GM12864 (cell line): ENCODE measurements at regions not wholly inside any gene's neighbourhood (a gene's known extent, or its start where the extent isn't known, plus 50 kb on each side); places are given as distances from the start of the nearest gene placed in this dataset.
"Not testable (repeated sequence)": the region's sequence is repeated elsewhere in the genome, so short reads cannot be mapped to it uniquely, and the experiment has no call there.

Experiments
- DNase-seq: peaks from one replicate; pipeline ENCODE4 v3.0.0-alpha.2; 2011; ENCODE audit warnings: low read depth
- H3K4me3 ChIP-seq: 2 replicates; pipeline ENCODE4 v1.5.1; 2011; ENCODE audit warnings: mild to moderate bottlenecking, low read depth, low read length, control low read depth
- TF ChIP-seq, protein P1 (sequence below): IDR thresholded peaks from 2 replicates; pipeline ENCODE4 v1.5.1; 2011; ENCODE audit warnings: low read depth, mild to moderate bottlenecking, moderate library complexity, low read length, control low read depth, inconsistent platforms; ENCODE audit errors: missing control alignments

DNA sequence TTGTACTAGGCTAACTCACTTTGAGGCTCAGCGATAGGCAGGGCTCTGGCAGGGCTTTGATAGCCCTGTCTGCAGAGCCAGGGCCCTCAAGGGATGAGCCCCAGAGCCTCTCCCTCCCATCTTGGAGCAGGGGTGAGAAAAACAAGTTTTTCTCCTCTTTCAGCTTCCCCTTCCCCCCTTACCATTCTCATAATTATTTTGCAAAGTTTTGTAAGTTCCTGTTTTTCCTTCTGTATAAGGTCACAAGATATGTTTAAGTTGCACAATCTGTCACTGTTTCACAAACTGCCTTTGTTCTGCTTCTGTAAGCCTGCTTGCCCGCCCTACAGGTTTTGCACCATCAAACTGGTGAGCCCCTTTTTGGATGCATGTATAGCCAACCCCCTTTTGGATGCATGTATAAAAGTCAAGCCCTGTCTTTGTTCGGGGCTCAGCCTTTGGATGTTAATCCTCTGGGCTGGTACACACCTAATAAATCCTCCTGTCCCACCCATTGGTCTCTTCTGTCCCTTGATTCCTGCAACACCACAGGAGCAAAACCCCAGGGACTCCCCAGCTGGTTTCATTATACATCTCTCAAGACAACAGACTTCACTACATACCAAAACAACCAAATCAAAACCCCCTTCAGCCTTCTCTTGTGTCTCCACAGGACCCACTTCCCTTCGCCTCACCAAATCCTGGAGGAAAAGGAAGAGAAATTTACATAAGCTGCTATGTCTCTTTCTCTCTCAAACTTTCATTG is 52.5 kb upstream of the RESF1 start:
- TF ChIP-seq, protein P1, sequence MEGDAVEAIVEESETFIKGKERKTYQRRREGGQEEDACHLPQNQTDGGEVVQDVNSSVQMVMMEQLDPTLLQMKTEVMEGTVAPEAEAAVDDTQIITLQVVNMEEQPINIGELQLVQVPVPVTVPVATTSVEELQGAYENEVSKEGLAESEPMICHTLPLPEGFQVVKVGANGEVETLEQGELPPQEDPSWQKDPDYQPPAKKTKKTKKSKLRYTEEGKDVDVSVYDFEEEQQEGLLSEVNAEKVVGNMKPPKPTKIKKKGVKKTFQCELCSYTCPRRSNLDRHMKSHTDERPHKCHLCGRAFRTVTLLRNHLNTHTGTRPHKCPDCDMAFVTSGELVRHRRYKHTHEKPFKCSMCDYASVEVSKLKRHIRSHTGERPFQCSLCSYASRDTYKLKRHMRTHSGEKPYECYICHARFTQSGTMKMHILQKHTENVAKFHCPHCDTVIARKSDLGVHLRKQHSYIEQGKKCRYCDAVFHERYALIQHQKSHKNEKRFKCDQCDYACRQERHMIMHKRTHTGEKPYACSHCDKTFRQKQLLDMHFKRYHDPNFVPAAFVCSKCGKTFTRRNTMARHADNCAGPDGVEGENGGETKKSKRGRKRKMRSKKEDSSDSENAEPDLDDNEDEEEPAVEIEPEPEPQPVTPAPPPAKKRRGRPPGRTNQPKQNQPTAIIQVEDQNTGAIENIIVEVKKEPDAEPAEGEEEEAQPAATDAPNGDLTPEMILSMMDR, result no peak
- peak; percentile 66 for DNase-seq
- no peak overlapping the region for H3K4me3 ChIP-seq

DNA sequence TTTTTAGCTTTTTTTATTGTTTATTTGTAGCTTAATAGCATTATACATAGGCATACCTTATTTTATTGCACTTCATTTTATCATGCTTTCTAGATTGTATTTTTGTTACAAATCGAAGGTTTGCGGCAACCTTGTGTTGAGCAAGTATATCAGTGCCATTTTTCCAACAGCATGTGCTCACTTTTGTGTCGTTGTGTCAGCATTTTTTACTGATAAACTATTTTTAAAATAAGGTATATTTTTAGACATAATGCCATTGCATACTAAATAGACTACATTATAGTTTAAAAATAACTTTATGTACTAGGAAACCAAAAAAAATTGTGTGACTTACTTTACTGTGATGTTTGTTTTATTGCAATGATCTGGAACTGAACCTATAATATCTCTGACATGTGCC is 56.2 kb upstream of the RESF1 start:
- no peak overlapping the region for H3K4me3 ChIP-seq
- no peak for DNase-seq
- TF ChIP-seq, protein P1, result no peak

GRCh38 chr12:31900271-31900670 is 58.9 kb upstream of the RESF1 start:
- H3K4me3 ChIP-seq, result no peak overlapping the region
- TF ChIP-seq, protein P1, result no peak
- no peak for DNase-seq

DNA sequence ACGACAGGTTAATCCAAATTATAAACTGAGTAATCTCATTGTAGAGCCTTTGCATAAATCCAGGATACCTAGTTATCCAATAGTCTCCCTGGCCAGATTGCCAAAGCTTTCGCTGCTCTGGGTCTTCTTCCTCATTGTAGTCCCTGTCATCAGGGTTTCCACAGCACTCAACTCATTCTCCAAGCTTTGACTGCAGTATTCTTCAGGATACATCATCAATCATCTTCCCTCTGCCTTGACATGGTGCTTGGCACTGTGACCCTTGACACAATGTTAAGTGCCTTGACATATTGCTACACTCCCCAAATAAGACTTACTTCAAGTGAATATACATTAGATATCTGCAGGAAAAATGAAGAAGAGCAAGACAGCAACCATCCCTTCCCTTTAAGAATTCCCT is 60.1 kb upstream of the RESF1 start:
- no peak overlapping the region for H3K4me3 ChIP-seq
- DNase-seq, result no peak
- TF ChIP-seq, protein P1, result no peak

- H3K4me3 ChIP-seq, result no peak overlapping the region
- TF ChIP-seq, protein P1, result no peak
- DNase-seq, result no peak
Measured at GRCh38 chr12:31897781-31898503, 61.3 kb upstream of the RESF1 start.

- not testable (repeated sequence) for H3K4me3 ChIP-seq, DNase-seq
Measured at GRCh38 chr12:31897092-31897491, 62.1 kb upstream of the RESF1 start.

- TF ChIP-seq, protein P1, result no peak
- no peak overlapping the region for H3K4me3 ChIP-seq
- DNase-seq, result peak; percentile 100
Measured at GRCh38 chr12:31896514-31897039, 62.6 kb upstream of the RESF1 start.
